ENCODE measurements at regions not wholly inside any gene's neighbourhood (a gene's known extent, or its start where the extent isn't known, plus 50 kb on each side); places are given as distances from the start of the nearest gene placed in this dataset.
"Not testable (repeated sequence)": the region's sequence is repeated elsewhere in the genome, so short reads cannot be mapped to it uniquely, and the experiment has no call there.

DNA sequence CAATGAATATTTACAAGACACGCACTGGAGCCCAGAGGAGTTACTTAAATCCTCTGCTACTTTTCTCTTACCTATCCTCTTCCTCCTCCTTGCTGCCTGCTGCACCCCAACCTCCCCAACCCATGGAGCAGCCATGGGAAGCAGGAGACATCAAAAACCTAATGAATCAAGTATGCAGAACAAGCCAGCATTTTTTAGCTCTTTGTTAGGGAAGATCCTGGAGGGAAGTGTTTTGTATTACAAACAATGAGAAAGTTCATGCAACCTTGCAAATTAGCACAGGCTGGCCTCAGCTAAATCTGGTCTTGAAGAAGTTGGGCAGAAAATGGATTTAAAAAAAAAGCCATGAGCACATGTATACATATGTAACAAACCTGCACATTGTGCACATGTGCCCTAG, 498.8 kb downstream of the KIF4B start:
- DNase-seq (ENCODE audit: low read depth): no peak

GRCh38 chr5:155514105-155514563, 500.6 kb downstream of the KIF4B start:
- DNase-seq (ENCODE audit: low read depth): no peak

DNA sequence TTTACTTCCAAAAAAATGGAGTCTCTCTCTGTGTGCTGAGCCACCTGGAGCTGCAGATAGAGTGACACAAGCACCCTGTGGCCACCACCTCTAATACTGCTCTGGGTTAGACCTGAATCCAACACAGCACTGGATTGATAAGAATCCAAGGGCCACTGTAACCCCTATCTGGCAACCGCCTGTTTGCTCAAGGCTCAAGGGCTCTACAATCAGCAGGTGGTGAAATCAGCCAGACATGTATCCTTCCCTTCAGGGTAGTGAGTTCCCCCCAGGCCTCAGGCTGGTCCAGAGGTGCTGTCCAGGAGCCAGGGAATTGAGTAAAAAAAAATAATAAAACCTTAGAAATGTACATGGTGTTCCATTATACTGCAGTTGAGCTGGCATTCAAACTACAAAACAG, 509.0 kb downstream of the KIF4B start:
- no peak for DNase-seq (ENCODE audit: low read depth)

DNA sequence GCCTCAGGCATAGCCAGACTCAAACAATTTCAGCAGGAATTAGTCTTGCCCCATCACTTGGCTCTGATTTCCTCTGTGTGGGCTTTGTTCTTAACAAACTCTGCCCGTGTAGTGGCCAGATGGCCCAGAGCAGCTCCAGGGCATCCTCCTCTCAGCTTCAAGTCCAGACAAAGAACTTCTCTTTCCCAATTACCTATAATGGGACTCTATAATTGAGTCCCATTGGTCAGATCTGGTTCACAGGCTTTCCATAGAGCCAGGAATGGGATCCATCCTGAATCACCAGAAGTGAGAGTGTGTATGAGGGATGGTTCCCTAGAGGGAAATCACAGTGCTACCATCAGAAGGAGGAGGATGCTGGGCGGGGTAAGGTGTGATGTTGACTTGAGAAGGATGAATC, 515.8 kb downstream of the KIF4B start:
- no peak for DNase-seq (ENCODE audit: low read depth)

DNA sequence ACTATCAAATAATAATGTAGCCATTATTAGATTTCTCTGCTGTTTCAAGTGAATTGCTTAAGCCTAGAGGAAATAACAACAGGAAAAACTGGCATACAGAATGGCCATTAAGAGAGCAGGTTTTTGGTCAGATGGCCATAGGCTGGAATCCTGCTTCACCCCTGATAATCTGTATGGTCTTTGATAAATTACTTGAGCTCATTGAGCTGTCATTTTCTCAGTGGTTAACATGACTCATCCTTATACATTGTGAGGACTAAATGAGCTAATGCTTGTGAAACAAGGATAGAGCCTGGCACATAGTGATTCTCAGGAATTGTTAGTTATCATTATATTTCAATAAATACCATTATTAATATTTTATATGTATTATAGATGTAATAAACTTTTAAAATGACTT, 516.5 kb downstream of the KIF4B start:
- no peak for DNase-seq (ENCODE audit: low read depth)

GRCh38 chr5:155532621-155533311, 519.2 kb downstream of the KIF4B start:
- DNase-seq (ENCODE audit: low read depth): no peak

DNA sequence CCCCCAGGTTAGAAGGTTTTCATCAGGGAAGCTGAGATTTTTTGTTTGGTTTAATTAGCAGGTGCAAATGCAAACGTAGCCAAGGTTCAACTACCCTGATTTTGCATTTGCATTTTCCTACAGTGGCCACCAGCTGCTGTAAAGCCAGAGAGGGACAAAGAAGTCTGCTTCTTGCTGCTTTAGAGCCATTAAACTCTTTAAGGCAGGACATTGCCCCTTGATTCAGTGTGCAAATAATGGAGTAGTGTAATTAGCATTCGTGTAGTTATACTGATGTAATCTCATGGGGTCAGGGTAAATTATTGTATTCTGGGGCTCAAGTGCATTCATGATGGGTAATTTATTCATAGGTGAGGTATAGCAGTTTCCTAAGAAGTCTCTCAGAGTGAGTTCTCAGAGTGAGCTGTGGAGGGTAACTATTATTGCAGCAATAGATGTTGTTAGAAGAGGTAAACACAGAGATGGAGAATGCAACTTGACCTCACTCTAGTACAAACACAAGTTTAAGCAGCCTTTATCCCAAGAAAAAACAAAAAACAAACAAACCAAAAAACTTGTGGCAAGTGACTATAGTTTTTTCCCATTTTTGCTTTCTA, 526.5 kb downstream of the KIF4B start:
- DNase-seq (ENCODE audit: low read depth): no peak

DNA sequence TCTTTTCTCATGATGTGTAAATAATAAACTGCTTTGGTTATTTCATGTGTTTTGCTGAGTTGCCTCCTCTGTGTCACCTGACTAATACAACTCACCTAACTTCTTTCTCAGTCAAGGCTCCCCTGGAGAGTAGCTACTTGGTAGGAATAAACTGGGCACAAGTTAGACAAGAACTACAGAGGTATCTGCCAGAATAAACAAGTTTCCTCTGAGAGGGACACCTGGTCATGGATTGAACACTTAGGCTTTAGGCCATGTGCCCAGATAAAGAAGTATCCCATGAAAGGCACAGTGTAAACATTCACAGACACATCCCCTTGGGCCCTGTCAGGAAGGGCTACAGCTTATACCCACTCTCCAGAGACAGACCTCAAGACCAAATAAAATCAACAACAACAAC, 532.5 kb downstream of the KIF4B start:
- no peak for DNase-seq (ENCODE audit: low read depth)

DNA sequence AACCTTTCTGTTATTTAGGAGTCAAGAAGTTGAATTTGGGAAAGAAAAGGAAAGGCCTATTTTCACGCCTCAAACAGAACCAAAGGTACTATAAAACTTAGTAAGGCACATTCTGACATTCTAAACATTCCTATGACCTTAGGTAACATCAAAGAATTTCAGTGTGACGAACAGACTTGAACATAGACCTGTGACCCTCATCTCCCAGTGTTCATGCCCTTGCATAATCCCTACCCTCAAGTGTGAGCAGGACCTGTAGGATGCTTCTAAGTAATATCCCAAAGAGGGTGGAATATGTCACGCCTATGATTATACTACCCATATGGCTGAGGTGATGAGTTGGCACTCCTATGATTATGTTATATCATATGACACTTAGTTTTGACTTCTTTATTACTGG, 540.9 kb downstream of the KIF4B start:
- DNase-seq (ENCODE audit: low read depth): no peak

DNA sequence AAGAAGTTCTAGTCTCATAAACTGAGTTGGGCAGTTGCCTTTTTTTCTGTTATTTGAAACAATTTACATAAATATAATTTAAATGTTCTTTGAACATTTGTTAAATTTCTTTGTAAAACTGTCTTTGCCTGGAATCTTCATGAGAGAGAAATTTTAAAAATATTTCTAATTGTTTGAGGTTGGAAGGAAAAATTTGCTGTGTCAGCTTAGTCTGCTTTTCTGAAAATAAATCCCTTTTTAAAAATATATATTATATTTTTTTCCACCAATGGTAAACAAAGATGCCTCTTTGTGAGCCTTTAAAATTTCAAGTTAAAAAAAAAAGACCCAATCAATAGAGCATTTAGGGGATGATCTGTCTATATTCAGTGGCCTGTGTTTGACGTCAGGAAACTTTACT, 542.7 kb downstream of the KIF4B start:
- DNase-seq (ENCODE audit: low read depth): no peak

- DNase-seq (ENCODE audit: low read depth): no peak
These were observed 543.1 kb downstream of the KIF4B start for GRCh38 chr5:155556700-155557099.

DNA sequence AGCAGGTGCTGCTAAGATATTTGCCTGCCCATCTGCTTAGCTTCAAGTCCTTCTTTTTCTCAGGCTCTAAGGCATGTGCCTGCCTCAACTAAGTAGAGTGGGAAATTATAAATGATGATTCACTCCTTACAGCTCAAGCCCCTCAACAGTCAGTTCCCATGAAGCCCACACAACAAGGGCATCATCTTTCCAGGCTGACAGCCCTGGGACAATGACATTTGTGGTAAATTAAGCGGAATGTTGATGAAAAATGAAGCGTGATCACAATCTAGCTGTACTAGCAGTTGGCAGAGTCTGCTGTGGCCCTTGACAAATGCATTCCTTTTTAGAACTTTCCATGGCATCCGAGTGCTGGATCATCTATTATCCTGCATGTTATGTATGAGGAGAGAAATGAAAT, 548.6 kb downstream of the KIF4B start:
- no peak for DNase-seq (ENCODE audit: low read depth)

- no peak for DNase-seq (ENCODE audit: low read depth)
These were observed 551.0 kb downstream of the KIF4B start for GRCh38 chr5:155564541-155564940.

- no peak for DNase-seq (ENCODE audit: low read depth)
These were observed 562.3 kb downstream of the KIF4B start for GRCh38 chr5:155575861-155576260.

DNA sequence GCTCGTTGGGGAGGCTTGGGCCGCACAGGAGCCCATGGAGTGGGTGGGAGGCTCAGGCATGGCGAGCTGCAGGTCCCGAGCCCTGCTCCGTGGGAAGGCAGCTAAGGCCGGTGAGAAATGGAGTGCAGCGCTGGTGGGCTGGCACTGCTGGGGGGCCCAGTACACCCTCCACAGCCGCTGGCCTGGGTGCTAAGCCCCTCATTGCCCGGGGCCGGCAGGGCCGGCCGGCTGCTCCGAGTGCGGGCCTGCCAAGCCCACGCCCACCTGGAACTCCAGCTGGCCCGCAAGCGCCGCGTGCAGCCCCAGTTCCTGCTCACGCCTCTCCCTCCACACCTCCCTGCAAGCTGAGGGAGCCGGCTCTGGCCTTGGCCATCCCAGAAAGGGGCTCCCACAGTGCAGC, 573.3 kb downstream of the KIF4B start:
- DNase-seq (ENCODE audit: low read depth): not testable (repeated sequence)

GRCh38 chr5:155587458-155587857, 573.9 kb downstream of the KIF4B start:
- no peak for DNase-seq (ENCODE audit: low read depth)

- DNase-seq (ENCODE audit: low read depth): no peak
These were observed 577.7 kb downstream of the KIF4B start for GRCh38 chr5:155591273-155591672.

GRCh38 chr5:155594270-155594669, 580.7 kb downstream of the KIF4B start:
- no peak for DNase-seq (ENCODE audit: low read depth)

- no peak for DNase-seq (ENCODE audit: low read depth)
These were observed 582.2 kb downstream of the KIF4B start for GRCh38 chr5:155595791-155596190.

DNA sequence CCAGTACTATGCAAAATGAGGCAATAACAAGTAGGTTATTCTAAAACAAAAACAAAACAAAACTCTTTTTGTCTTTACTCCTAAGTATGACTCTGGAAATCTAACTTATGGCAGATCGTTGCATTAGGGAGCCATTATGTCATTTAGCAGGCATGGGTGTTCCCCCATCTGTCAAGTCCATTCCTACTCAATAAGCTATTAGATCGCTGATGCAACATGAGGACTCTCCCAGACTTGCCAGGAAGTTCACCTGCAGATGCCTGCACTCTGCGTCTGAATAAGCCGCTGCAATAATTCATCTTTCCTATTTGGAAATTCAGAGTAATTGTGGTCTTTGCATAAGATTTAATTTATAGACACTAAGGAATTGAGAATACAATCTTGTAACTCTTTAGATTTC, 585.0 kb downstream of the KIF4B start:
- DNase-seq (ENCODE audit: low read depth): no peak

GRCh38 chr5:155605920-155606319, 592.4 kb downstream of the KIF4B start:
- DNase-seq (ENCODE audit: low read depth): no peak

DNA sequence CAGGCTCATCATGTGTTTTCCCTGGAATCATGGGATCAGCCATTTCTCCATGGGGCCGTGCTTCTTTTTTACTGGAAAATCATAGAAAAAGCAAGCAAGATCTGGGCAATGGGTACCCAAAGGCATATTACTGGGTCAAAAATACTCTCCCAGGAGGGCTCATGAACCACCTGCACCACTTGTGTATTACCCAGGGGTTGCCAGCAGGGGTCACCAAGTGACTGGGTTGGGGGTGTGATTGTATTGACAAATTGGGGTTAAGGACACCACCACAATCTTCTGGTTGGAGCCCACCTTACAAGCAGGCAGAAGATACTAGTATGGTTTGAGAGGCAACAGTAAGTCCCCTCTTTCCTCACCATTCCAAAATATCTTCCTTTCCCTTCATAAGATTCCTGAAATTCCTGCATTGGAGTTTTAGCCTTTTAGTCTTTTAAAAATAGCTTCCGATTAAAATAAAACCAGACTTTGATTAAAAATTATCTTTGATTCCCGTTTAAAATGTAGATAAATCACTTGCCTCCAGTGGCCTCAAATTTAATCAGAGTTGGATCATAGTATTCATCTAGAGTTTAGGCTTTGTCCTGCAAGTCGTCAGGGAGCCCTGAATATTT, 603.3 kb downstream of the KIF4B start:
- no peak for DNase-seq (ENCODE audit: low read depth)

DNA sequence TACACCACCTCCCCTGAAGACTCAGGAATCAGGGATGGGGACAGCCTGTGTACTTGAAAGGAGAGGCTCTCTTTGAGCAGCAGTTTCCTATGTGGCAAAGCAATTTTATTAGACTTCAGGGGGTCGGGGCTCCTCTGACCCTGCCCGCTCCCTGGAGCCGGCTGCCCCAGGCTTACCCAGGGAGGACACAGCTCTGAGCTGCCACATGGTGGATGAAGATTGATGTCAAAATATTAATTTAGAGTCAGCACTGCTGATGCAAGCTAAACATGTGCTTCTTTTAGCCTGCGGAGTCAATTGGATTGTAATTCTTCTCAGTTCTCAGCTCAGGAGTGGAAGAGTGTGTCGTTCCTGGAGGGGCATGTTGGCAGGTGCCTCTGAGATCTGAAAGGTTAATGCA, 606.1 kb downstream of the KIF4B start:
- DNase-seq (ENCODE audit: low read depth): no peak
